Mucosa of rectum (tissue), 2 donors: ENCODE measurements at regions not wholly inside any gene's neighbourhood (a gene's known extent, or its start where the extent isn't known, plus 50 kb on each side); places are given as distances from the start of the nearest gene placed in this dataset.

Experiments used
- H3K27ac ChIP-seq, 2 donors: one replicate each; pipeline ENCODE4 v1.7.0; 2013; ENCODE audit warnings: inconsistent platforms in 2 of 2, low read depth in 2 of 2, low read length in 2 of 2
- H3K27me3 ChIP-seq, 2 donors: one replicate each; pipeline ENCODE4 v1.7.0; 2013; ENCODE audit warnings: low read length in 2 of 2; ENCODE audit not compliant: control insufficient read depth in 2 of 2, insufficient read depth in 2 of 2
- H3K36me3 ChIP-seq, 2 donors: one replicate each; pipeline ENCODE4 v1.7.0; 2013; ENCODE audit warnings: low read length in 2 of 2; ENCODE audit not compliant: control insufficient read depth in 2 of 2, insufficient read depth in 2 of 2
- H3K4me1 ChIP-seq, 2 donors: one replicate each; pipeline ENCODE4 v1.7.0; 2013; ENCODE audit warnings: low read length in 2 of 2, mild to moderate bottlenecking in 1 of 2; ENCODE audit not compliant: control insufficient read depth in 2 of 2, insufficient read depth in 2 of 2
- H3K4me3 ChIP-seq, 2 donors: one replicate each; pipeline ENCODE4 v1.7.0; 2013; ENCODE audit warnings: low read length in 2 of 2
- H3K9ac ChIP-seq, 2 donors: one replicate each; pipeline ENCODE4 v1.7.0; 2013; ENCODE audit warnings: low read length in 2 of 2, low read depth in 1 of 2, mild to moderate bottlenecking in 1 of 2
- H3K9me3 ChIP-seq, 2 donors: one replicate each; pipeline ENCODE4 v1.7.0; 2013; ENCODE audit warnings: low read length in 2 of 2; ENCODE audit not compliant: control insufficient read depth in 2 of 2
- donor health status: healthy.
- donor health status: Normal muscosa, but diverticular disease.

DNA sequence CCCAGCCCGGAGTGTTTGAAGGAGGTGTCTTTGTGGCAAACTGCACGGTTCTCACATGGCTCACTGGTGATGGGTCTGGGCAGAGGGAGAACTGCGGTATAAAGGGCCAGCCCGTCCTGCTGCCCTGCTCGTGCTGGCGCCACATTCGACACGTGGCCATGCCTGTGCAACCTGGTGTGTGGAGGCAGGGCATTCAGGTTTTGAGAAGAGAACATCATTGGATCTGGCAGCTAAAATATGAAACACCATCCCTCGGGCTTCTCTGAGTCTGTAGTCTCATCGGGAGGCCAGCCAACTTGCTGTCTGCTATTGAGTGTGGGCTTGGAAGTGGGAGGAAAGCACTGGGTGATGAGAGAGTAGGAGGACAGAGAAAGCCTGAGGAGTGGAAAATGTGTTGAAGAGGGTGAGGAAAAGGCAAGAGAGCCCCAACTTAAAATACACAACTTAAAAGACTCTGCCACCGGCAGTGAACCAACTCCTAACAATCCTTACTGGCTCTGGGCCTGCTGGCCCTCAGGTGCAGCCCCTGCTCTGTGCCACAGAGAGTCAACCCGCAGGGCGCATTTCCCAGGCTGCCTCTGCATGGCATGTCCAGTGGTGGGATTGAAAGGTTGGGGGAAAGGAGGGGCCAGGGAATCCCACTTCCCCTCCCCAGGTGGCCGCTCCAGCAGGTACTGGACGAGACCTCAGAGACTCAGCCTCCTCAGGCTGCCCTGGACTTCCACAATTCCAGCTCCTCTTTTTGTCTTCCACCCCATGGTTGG, 112.7 kb upstream of the DLX2 start:
- Histone ChIP-seq H3K27ac (no peak overlapping the region), H3K4me3 (no peak overlapping the region), H3K9ac (no peak overlapping the region), H3K4me1 (no peaks in the 10 kb centered on the region), H3K9me3 (no peaks in the 10 kb centered on the region), H3K27me3 (no peaks in the 10 kb centered on the region), H3K36me3 (no peaks in the 10 kb centered on the region)

DNA sequence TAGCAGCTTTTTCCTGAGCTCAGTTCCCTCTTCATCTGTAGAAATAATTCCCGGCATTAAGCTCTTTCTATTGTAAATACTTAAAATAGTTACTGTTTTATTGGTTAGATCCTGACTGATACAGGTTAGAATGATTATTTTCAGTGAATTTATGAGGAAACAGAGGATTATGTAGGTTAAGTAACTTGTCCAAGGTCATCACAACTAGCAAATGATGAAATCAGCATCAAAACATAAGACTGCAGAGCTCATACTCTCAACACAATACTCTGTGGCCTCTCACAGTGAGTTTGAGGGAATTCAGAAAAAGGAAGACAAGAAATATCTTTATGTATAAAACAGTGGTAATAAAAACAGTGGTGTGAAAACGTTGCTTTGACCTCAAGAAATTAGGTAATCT, 113.2 kb upstream of the DLX2 start:
- Histone ChIP-seq H3K27me3 (no peaks in the 10 kb centered on the region), H3K4me1 (no peaks in the 10 kb centered on the region), H3K9me3 (no peaks in the 10 kb centered on the region), H3K4me3 (no peak overlapping the region), H3K36me3 (no peaks in the 10 kb centered on the region), H3K27ac (no peak overlapping the region), H3K9ac (no peak overlapping the region)

DNA sequence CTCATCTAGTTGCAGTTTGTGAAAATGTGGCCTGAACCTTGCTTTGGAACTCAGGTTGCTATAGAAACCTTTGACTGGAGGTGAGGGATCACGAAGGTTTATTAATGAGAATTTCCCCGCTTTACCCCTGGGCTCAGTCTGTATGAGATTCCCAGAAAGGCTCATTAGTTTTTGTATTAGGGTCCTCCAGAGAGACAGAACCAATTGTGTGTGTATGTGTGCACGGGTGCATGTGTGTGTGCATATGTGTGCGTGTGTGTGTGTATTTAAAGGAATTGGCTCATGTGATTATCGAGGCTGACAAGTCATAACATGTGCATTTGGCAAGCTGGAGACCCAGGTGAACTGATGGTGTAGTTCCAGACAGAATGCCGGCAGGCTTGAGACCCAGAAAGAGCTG, 113.8 kb upstream of the DLX2 start:
- Histone ChIP-seq H3K9ac (no peak overlapping the region), H3K4me3 (no peak overlapping the region), H3K27me3 (no peaks in the 10 kb centered on the region), H3K4me1 (no peaks in the 10 kb centered on the region), H3K36me3 (no peaks in the 10 kb centered on the region), H3K27ac (no peak overlapping the region), H3K9me3 (no peaks in the 10 kb centered on the region)

DNA sequence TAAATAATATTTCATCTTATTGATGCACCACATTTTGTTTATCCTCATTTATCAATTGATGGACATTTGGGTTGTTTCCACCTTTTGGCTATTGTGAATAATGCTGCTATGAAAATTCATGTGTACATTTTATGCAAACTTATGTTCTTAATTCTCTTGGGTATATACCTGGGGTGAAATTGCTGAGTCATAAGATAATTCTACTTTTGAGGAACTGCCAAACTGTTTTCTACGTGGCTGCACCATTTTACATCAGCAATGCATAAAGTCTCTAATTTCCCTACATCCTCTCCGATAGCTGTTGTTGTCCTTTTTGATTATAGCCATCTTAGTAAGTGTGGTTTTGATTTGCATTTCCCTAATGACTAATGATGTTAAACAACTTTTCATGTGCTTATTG, 116.5 kb upstream of the DLX2 start:
- Histone ChIP-seq H3K36me3 (no peaks in the 10 kb centered on the region), H3K9me3 (no peaks in the 10 kb centered on the region), H3K27me3 (no peaks in the 10 kb centered on the region), H3K4me1 (peaks cover 2 to 8% of the 10 kb centered on the region in 2 donors), H3K9ac (no peak overlapping the region), H3K4me3 (no peak overlapping the region), H3K27ac (no peak overlapping the region)

DNA sequence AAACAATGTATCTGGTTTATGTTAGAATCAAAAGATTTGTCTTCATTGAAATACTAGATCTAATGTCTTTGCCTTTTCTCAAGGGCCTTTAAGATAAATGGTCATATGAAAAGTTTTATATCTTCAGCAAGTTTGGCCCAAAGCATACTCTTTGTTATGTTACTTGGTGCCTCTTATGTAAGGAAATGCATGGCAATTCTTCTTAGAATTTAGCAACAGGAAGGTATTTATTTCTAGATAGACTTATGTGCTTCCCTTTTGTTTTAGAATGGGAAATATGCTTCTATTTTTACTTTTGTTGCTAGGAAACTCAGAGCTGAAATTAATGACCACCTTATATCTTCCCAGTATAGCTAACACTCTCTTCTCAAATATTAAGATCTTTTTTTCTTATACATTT, 117.4 kb upstream of the DLX2 start:
- no peaks in the 10 kb centered on the region for H3K9me3 ChIP-seq
- H3K4me3 ChIP-seq = no peak overlapping the region
- H3K27ac ChIP-seq = no peak overlapping the region
- peaks cover 2 to 11% of the 10 kb centered on the region in 2 donors for H3K4me1 ChIP-seq
- H3K9ac ChIP-seq = no peak overlapping the region
- H3K27me3 ChIP-seq = no peaks in the 10 kb centered on the region
- H3K36me3 ChIP-seq = no peaks in the 10 kb centered on the region

DNA sequence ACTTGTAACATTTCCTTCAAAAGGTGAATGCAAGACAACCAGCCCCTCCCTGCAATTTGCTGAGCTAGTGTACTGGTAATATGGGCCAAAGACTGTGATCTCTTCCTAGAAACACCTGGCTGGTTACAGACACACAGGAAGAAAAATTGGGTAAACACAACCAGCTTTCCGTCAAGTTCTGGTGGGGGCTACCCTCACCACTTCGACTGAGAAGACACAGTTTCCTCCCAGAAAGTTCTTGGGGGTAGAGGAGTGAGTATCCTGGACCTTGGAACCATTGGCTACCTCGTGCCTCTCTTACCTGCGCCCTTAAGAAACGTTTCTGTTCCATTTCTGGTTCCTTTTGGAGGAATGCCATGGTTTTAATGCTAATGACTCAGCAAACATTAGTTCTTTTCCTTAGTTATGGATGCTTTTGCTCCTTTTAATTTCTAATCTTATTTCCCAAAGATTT, 120.9 kb upstream of the DLX2 start:
- peak overlapping the region; percentile 73 to 77 for H3K27ac ChIP-seq
- no peak overlapping the region for H3K9ac ChIP-seq

DNA sequence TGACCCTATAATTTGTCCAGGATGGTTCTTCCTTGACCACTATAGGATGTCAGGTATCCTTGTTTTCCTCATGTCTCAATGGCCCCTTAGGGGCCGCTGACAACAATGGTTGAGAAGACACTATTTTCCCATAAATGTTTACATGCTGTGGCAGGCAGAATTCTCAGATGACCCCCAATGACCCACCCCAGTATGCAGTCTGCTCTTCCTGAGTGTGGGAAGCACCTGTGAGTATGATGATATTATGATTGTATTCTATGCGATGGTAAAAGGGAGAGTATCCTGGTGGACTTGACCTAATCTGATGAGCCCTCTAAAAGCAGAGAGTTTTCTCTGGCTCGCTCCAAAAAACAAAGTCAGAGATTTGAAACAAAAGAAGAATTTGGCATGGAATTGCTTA, 123.1 kb upstream of the DLX2 start:
- Histone ChIP-seq H3K36me3 (no peaks in the 10 kb centered on the region), H3K9me3 (no peaks in the 10 kb centered on the region), H3K4me1 (peaks cover 8 to 25% of the 10 kb centered on the region in 2 donors), H3K27me3 (peaks cover 0 to 3% of the 10 kb centered on the region in 2 donors), H3K4me3 (no peak overlapping the region), H3K27ac (peak overlapping the region; percentile 32 to 77), H3K9ac (no peak overlapping the region)

More for the DNA sequence above, 120.9 kb upstream of the DLX2 start:
- Histone ChIP-seq H3K9me3 (no peaks in the 10 kb centered on the region), H3K27me3 (peaks cover 0 to 3% of the 10 kb centered on the region in 2 donors), H3K4me3 (no peak overlapping the region), H3K36me3 (no peaks in the 10 kb centered on the region), H3K4me1 (peaks cover 8 to 19% of the 10 kb centered on the region in 2 donors)

DNA sequence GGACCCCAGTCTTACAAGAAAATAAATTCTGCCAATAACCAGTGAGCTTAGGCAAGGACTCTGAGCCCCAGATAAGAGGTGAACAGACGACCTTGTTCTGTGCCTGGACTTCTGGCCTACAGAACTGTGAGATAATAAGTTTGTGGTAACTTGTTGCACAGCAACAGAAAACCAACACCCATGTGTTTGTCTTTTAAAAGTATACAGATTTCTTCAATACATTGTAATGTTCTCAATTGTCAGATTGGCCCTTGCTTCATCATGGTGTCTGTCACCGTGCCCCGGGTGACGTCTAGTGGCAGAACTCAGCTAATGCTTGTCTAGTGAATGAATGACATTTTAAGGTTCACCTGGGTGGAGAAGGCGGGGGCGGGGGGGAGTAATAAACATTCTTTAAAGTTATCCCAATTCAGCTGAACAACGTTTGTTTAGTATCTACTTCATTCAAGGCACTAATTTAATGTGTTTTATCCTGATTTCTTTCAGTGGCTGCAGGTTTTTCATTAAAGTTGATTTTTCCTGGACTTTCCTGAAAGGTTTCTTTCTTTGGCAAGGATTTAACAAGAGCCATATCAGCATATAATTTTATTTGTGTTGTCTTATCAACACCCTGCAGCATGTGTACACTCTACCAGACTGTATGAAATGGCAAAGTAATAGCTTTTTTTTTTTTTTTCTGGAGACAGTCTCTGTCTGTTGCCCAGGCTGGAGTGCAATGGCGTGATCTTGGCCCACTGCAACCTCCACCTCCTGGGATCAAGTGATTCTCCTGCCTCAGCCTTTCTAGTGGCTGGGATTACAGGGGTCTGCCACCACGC, 123.8 kb upstream of the DLX2 start:
- Histone ChIP-seq H3K27ac (peak overlapping the region; percentile 38 to 77), H3K9me3 (no peaks in the 10 kb centered on the region), H3K27me3 (peaks cover 0 to 3% of the 10 kb centered on the region in 2 donors), H3K4me1 (peaks cover 9 to 25% of the 10 kb centered on the region in 2 donors), H3K36me3 (no peaks in the 10 kb centered on the region), H3K4me3 (no peak overlapping the region), H3K9ac (no peak overlapping the region)

DNA sequence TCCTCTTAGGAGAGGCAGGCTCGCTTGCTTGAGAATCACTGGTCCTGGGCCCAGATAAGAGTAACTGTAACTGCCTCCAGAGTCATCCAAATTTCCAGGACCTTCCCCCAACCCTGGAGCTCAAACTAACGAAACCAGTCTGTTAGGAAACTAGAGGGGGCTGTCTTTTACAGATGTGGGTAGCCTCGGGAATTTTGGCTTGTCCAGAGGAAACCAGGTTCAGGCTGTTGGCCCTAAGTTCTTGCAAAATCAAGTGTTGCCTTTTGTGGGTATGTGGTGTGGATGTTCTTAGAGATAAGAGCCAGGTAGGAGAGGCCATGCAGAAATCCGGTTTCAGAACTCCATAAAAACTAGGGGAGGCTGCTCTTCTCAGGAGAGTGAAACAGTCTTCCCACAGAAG, 125.0 kb upstream of the DLX2 start:
- H3K4me1 ChIP-seq = peaks cover 14 to 30% of the 10 kb centered on the region in 2 donors

DNA sequence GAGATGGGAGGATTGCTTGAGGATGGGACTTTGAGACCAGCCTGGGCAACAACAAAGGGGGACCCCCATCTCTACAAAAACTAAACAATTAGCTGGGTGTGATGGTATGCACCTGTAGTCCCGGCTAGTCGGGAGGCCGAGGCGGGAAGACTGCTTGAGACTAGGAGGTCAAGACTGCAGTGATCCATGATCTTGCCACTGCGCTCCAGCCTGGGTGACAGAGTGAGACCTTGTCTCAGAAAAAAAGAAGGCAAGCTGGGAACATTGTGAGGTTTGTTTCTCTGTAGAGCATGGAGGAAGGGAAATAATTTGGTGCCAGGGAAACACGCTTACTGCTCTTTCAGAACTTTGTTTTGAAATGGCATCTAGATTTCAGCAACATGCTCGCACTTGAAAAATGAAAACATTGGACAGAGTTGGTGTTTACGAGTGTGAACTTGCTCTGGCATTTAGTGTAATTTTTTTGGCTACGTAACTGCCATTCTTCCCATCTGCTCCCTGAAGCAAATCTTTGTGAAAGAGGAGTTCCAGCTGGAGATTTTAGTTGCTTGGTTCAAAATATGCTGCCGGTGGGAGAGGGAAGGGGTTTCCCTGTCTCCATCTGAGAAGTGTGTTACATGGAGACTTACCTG, 125.6 kb upstream of the DLX2 start:
- H3K9ac ChIP-seq = no peak overlapping the region
- no peaks in the 10 kb centered on the region for H3K9me3 ChIP-seq
- no peak overlapping the region for H3K27ac ChIP-seq
- H3K36me3 ChIP-seq = no peaks in the 10 kb centered on the region
- H3K4me3 ChIP-seq = no peak overlapping the region
- peaks cover 0 to 5% of the 10 kb centered on the region in 2 donors for H3K27me3 ChIP-seq
- H3K4me1 ChIP-seq = peaks cover 16 to 32% of the 10 kb centered on the region in 2 donors

More for the DNA sequence above, 125.0 kb upstream of the DLX2 start:
- Histone ChIP-seq H3K36me3 (no peaks in the 10 kb centered on the region), H3K27ac (no peak overlapping the region), H3K27me3 (peaks cover 0 to 3% of the 10 kb centered on the region in 2 donors), H3K9me3 (no peaks in the 10 kb centered on the region), H3K9ac (no peak overlapping the region), H3K4me3 (no peak overlapping the region)
